H9 (cell line): ENCODE measurements at regions not wholly inside any gene's neighbourhood (a gene's known extent, or its start where the extent isn't known, plus 50 kb on each side); places are given as distances from the start of the nearest gene placed in this dataset.

Source experiments
- DNase-seq: peaks from one replicate; pipeline ENCODE4 v3.0.0-alpha.2; 2017
- H2AFZ ChIP-seq: one replicate; pipeline ENCODE4 v1.6.1; 2013; ENCODE audit warnings: mild to moderate bottlenecking, low read length, control low read depth, moderate library complexity
- H2AK5ac ChIP-seq: 2 replicates; pipeline ENCODE4 v1.6.1; 2013; ENCODE audit warnings: low read length, control low read depth, mixed read lengths; ENCODE audit not compliant: insufficient read length
- H2BK120ac ChIP-seq: one replicate; pipeline ENCODE4 v1.6.1; 2013; ENCODE audit warnings: low read depth, mild to moderate bottlenecking, low read length, control low read depth, inconsistent platforms; ENCODE audit not compliant: poor library complexity, severe bottlenecking
- H2BK12ac ChIP-seq: 2 replicates; pipeline ENCODE4 v1.6.1; 2013; ENCODE audit warnings: low read length, control low read depth, mixed read lengths, low read depth; ENCODE audit not compliant: insufficient read length
- H2BK15ac ChIP-seq: 2 replicates; pipeline ENCODE4 v1.6.1; 2013; ENCODE audit warnings: low read depth, low read length, control low read depth
- H2BK20ac ChIP-seq: one replicate; pipeline ENCODE4 v1.6.1; 2013; ENCODE audit warnings: low read depth, mild to moderate bottlenecking, low read length, control low read depth, inconsistent platforms; ENCODE audit not compliant: poor library complexity, severe bottlenecking
- H2BK5ac ChIP-seq: 2 replicates; pipeline ENCODE4 v1.6.1; 2013; ENCODE audit warnings: low read length, control low read depth, mixed read lengths; ENCODE audit not compliant: insufficient read length
- H3K14ac ChIP-seq: 2 replicates; pipeline ENCODE4 v1.6.1; 2013; ENCODE audit warnings: low read length, control low read depth; ENCODE audit not compliant: insufficient read depth
- H3K18ac ChIP-seq: 2 replicates; pipeline ENCODE4 v1.6.1; 2013; ENCODE audit warnings: low read depth, mild to moderate bottlenecking, mixed read lengths, low read length, control low read depth; ENCODE audit not compliant: insufficient read length
- H3K23ac ChIP-seq: 2 replicates; pipeline ENCODE4 v1.6.1; 2013; ENCODE audit warnings: low read length, control low read depth, mixed read lengths, low read depth; ENCODE audit not compliant: insufficient read length
- H3K23me2 ChIP-seq: 2 replicates; pipeline ENCODE4 v1.6.1; 2013; ENCODE audit warnings: low read depth, mild to moderate bottlenecking, mixed read lengths, low read length, control low read depth; ENCODE audit not compliant: insufficient read length, poor library complexity, severe bottlenecking
- H3K27ac ChIP-seq: 2 replicates; pipeline ENCODE4 v1.5.1; 2013; ENCODE audit warnings: low read length, control low read depth, mixed read lengths, low read depth; ENCODE audit not compliant: insufficient read length
- H3K27me3 ChIP-seq: 2 replicates; pipeline ENCODE4 v1.6.1; 2013; ENCODE audit warnings: low read length, control low read depth, inconsistent platforms; ENCODE audit not compliant: insufficient read depth
- H3K4ac ChIP-seq: 2 replicates; pipeline ENCODE4 v1.6.1; 2013; ENCODE audit warnings: low read depth, mild to moderate bottlenecking, control low read depth, inconsistent platforms, low read length, moderate library complexity
- H3K4me1 ChIP-seq: 2 replicates; pipeline ENCODE4 v1.6.1; 2013; ENCODE audit warnings: low read length, control low read depth, inconsistent platforms; ENCODE audit not compliant: insufficient read depth
- H3K4me2 ChIP-seq: 2 replicates; pipeline ENCODE4 v1.6.1; 2013; ENCODE audit warnings: low read length, control low read depth, mixed read lengths; ENCODE audit not compliant: insufficient read length, insufficient read depth
- H3K56ac ChIP-seq: 2 replicates; pipeline ENCODE4 v1.6.1; 2013; ENCODE audit warnings: low read depth, mild to moderate bottlenecking, mixed read lengths, low read length, control low read depth; ENCODE audit not compliant: insufficient read length
- H3K79me1 ChIP-seq: 2 replicates; pipeline ENCODE4 v1.6.1; 2013; ENCODE audit warnings: low read depth, mild to moderate bottlenecking, moderate library complexity, low read length, control low read depth, inconsistent platforms; ENCODE audit not compliant: insufficient read depth, poor library complexity, severe bottlenecking
- H3K79me2 ChIP-seq: 2 replicates; pipeline ENCODE4 v1.6.1; 2013; ENCODE audit warnings: low read length, control low read depth, inconsistent platforms; ENCODE audit not compliant: insufficient read depth
- H3K9ac ChIP-seq: 2 replicates; pipeline ENCODE4 v1.6.1; 2013; ENCODE audit warnings: low read length, control low read depth, mixed read lengths; ENCODE audit not compliant: insufficient read length; ENCODE audit errors: extremely low read depth
- H3K9me3 ChIP-seq: one replicate; pipeline ENCODE4 v1.6.1; 2013; ENCODE audit warnings: low read depth, low read length, inconsistent platforms; ENCODE audit not compliant: control insufficient read depth
- H3T11ph ChIP-seq: one replicate; pipeline ENCODE4 v1.6.1; 2013; ENCODE audit warnings: mild to moderate bottlenecking, low read length, control low read depth, inconsistent platforms
- H4K20me1 ChIP-seq: one replicate; pipeline ENCODE4 v1.6.1; 2013; ENCODE audit not compliant: control insufficient read depth, insufficient read length, insufficient read depth
- H4K5ac ChIP-seq: 2 replicates; pipeline ENCODE4 v1.6.1; 2013; ENCODE audit warnings: low read depth, mild to moderate bottlenecking, mixed read lengths, low read length, control low read depth; ENCODE audit not compliant: insufficient read length
- H4K8ac ChIP-seq: replicated peaks from 2 replicates; pipeline ENCODE4 v1.6.1; 2013; ENCODE audit warnings: low read length, control low read depth, mixed read lengths, low read depth; ENCODE audit not compliant: insufficient read length
- H4K91ac ChIP-seq: 2 replicates; pipeline ENCODE4 v1.6.1; 2013; ENCODE audit warnings: low read depth, mild to moderate bottlenecking, moderate library complexity, mixed read lengths, low read length, control low read depth; ENCODE audit not compliant: insufficient read length
- H3K27ac Mint-ChIP-seq, 3 experiments: 2 replicates in 2 of 3; 3 replicates in 1 of 3; pipeline ENCODE4 v1.8.0; 2020 to 2021; ENCODE audit warnings: mixed read lengths in 3 of 3, mild to moderate bottlenecking in 1 of 3, moderate library complexity in 1 of 3
- H3K27me3 Mint-ChIP-seq: 2 replicates; pipeline ENCODE4 v1.8.0; 2021; ENCODE audit warnings: low read depth, mild to moderate bottlenecking, moderate library complexity, mixed read lengths
- H3K36me3 Mint-ChIP-seq, 3 experiments: 2 replicates in 2 of 3; 3 replicates in 1 of 3; pipeline ENCODE4 v1.8.0; 2020 to 2021; ENCODE audit warnings: low read depth in 3 of 3, mixed read lengths in 3 of 3; ENCODE audit not compliant: insufficient read depth in 1 of 3
- H3K4me1 Mint-ChIP-seq, 2 experiments: 2 replicates each; pipeline ENCODE4 v1.8.0; 2020; ENCODE audit warnings: mixed read lengths in 2 of 2
- H3K4me3 Mint-ChIP-seq, 2 experiments: 2 replicates in 1 of 2; 3 replicates in 1 of 2; pipeline ENCODE4 v1.8.0; 2020 to 2021; ENCODE audit warnings: mild to moderate bottlenecking in 2 of 2, mixed read lengths in 2 of 2, moderate library complexity in 1 of 2
- H3K9me3 Mint-ChIP-seq, 2 experiments: 2 replicates in 1 of 2; 3 replicates in 1 of 2; pipeline ENCODE4 v1.8.0; 2020; ENCODE audit warnings: mild to moderate bottlenecking in 2 of 2, mixed read lengths in 2 of 2, moderate library complexity in 1 of 2
- WGBS: extraction: QIAGEN DNeasy Blood & Tissue Kit; methylation state at CpG from one replicate; pipeline ENCODE4 v1.1.7; 2013; ENCODE audit warnings: missing lambda C conversion rate, low lambda C conversion rate, mixed read lengths; ENCODE audit not compliant: insufficient read length; ENCODE audit errors: extremely low coverage; 5-methylcytosine and 5-hydroxymethylcytosine counted together
- TF ChIP-seq, protein P1 (sequence below): fragments of 200-600 bp; sonication (generic); conservative IDR thresholded peaks from 3 replicates; pipeline ENCODE4 v1.8.0; 2021; ENCODE audit warnings: antibody characterized with exemption, mild to moderate bottlenecking

DNA sequence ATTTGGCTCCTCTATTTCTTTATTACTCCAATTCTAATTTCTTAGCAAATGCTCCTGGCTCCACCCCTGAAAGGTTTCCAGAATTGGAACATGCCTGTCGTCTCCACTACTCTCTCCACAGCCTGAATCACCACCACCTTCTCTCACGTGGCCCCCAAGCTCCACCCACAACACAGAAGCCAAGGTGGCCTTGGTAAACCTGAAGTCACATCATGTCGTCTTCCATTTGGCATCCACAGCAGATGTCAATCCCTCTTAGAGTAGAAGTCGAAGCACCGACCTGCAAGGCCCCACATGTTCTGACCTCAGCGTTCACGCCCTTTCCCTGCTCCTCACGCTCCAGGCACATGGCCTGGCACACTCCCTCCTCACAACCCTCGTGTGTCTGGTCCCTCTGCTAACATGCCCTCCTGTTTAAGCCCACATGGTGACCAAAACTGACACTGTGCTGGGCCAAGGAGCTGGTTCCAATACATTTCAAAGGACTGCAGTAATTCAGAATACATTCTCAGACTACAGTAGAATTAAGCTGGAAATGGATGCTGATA lies 56.3 kb upstream of the GPC1 start:
- no peak overlapping the region for H3K27ac ChIP-seq
- DNase-seq = no peak
- H3K79me2 ChIP-seq = no peaks in the 10 kb centered on the region
- H2BK15ac ChIP-seq = no peak overlapping the region
- H4K20me1 ChIP-seq = no peaks in the 10 kb centered on the region
- no peak overlapping the region for H2BK120ac ChIP-seq
- H2AFZ ChIP-seq = no peak overlapping the region
- Mint-ChIP-seq H3K4me1 (peaks cover 0 to 2% of the 10 kb centered on the region in 2 experiments; a peak in 1 of 4 replicates), H3K27me3 (peaks cover 17% of the 10 kb centered on the region), H3K36me3 (no peaks in the 10 kb centered on the region), H3K9me3 (peaks cover 0 to 2% of the 10 kb centered on the region in 2 experiments; a peak in 2 of 5 replicates), H3K27ac (no peak overlapping the region), H3K4me3 (no peak overlapping the region)
- no peak overlapping the region for H3K23ac ChIP-seq
- H3K4me2 ChIP-seq = no peak overlapping the region
- TF ChIP-seq, protein P1, sequence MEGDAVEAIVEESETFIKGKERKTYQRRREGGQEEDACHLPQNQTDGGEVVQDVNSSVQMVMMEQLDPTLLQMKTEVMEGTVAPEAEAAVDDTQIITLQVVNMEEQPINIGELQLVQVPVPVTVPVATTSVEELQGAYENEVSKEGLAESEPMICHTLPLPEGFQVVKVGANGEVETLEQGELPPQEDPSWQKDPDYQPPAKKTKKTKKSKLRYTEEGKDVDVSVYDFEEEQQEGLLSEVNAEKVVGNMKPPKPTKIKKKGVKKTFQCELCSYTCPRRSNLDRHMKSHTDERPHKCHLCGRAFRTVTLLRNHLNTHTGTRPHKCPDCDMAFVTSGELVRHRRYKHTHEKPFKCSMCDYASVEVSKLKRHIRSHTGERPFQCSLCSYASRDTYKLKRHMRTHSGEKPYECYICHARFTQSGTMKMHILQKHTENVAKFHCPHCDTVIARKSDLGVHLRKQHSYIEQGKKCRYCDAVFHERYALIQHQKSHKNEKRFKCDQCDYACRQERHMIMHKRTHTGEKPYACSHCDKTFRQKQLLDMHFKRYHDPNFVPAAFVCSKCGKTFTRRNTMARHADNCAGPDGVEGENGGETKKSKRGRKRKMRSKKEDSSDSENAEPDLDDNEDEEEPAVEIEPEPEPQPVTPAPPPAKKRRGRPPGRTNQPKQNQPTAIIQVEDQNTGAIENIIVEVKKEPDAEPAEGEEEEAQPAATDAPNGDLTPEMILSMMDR = no peak
- no peak overlapping the region for H4K8ac ChIP-seq
- no peaks in the 10 kb centered on the region for H3K4me1 ChIP-seq
- H3K9ac ChIP-seq = no peak overlapping the region
- no peak overlapping the region for H2BK12ac ChIP-seq
- no peak overlapping the region for H3K18ac ChIP-seq
- H3K79me1 ChIP-seq = no peaks in the 10 kb centered on the region
- no peaks in the 10 kb centered on the region for H3K27me3 ChIP-seq
- H3K56ac ChIP-seq = no peak overlapping the region
- no peak overlapping the region for H2AK5ac ChIP-seq
- no CpG with 5 or more reads among the region's 9 CpGs for WGBS
- H3K9me3 ChIP-seq = no peaks in the 10 kb centered on the region
- no peak overlapping the region for H4K5ac ChIP-seq
- H3K4ac ChIP-seq = no peak overlapping the region
- no peak overlapping the region for H3T11ph ChIP-seq
- H2BK5ac ChIP-seq = no peak overlapping the region
- no peaks in the 10 kb centered on the region for H3K23me2 ChIP-seq
- H3K14ac ChIP-seq = no peak overlapping the region
- H2BK20ac ChIP-seq = no peak overlapping the region
- no peak overlapping the region for H4K91ac ChIP-seq
